Peyer's patch (tissue), 4 donors: ENCODE measurements at regions not wholly inside any gene's neighbourhood (a gene's known extent, or its start where the extent isn't known, plus 50 kb on each side); places are given as distances from the start of the nearest gene placed in this dataset.

Source experiments
- DNase-seq, 3 donors: peaks; one replicate each; pipeline ENCODE4 v3.0.0-alpha.2; 2017 to 2019
- H3K27ac ChIP-seq, 4 donors: fragments of 200-600 bp; sonication (generic); one replicate each; pipeline ENCODE4 v1.5.1; 2016 to 2019
- H3K27me3 ChIP-seq, 2 donors: fragments of 200-600 bp; sonication (generic); one replicate each; pipeline ENCODE4 v1.5.1; 2019
- H3K36me3 ChIP-seq, 3 donors: fragments of 200-600 bp; sonication (generic); one replicate each; pipeline ENCODE4 v1.5.1; 2016 to 2019
- H3K4me1 ChIP-seq, 4 donors: fragments of 200-600 bp; sonication (generic); one replicate each; pipeline ENCODE4 v1.5.1; 2016 to 2019
- H3K4me3 ChIP-seq, 4 donors: fragments of 200-600 bp; sonication (generic); 1 replicate in 3 of 4; 2 replicates in 1 of 4; pipeline ENCODE4 v1.5.1; 2016 to 2019; ENCODE audit warnings: mild to moderate bottlenecking in 1 of 4
- H3K9me3 ChIP-seq, 4 donors: fragments of 200-600 bp; sonication (generic); one replicate each; pipeline ENCODE4 v1.5.1; 2016 to 2019; ENCODE audit warnings: mild to moderate bottlenecking in 1 of 4
- CTCF ChIP-seq, 6 experiments: fragments of 450-650 bp in 4 of 6; fragments of 200-600 bp in 2 of 6; sonication (generic) in 1 of 6; IDR thresholded peaks; one replicate each; pipeline ENCODE4 v1.5.1; 2017 to 2019; ENCODE audit warnings: antibody characterized with exemption in 6 of 6, mild to moderate bottlenecking in 3 of 6, moderate library complexity in 1 of 6
- POLR2A ChIP-seq, 2 donors: fragments of 450-650 bp; IDR thresholded peaks; one replicate each; pipeline ENCODE4 v1.5.1; 2017; ENCODE audit warnings: antibody characterized with exemption in 2 of 2, mild to moderate bottlenecking in 2 of 2, moderate library complexity in 2 of 2

GRCh38 chr1:212553676-212554075, 54.9 kb upstream of the ATF3 start:
- Histone ChIP-seq H3K27me3 (no peaks in the 10 kb centered on the region), H3K36me3 (no peaks in the 10 kb centered on the region), H3K4me1 (no peaks in the 10 kb centered on the region), H3K9me3 (no peaks in the 10 kb centered on the region), H3K27ac (no peak overlapping the region), H3K4me3 (no peak overlapping the region)
- no peak for DNase-seq
- TF ChIP-seq POLR2A (IDR thresholded peaks at IDR 0.05) (no peak), CTCF (IDR thresholded peaks at IDR 0.05) (no peak)

DNA sequence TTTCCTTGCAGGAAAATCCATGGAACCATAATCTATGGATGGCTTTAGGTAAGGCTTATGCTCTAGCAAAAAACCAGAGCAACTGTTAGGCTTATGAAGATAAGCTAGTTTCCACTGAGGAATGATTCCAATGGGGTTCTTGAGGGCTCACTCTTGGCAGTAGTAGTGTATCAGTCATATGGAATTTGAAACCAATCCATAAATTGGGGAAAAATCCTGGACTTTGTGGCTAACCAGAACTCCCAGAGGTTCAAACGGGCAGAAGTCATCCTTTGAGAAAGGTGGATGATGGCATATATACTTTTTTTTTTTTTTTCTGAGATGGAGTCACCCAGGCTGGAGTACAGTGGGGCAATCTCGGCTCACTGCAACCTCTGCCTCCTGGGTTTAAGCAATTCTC, 54.2 kb upstream of the ATF3 start:
- DNase-seq = no peak

DNA sequence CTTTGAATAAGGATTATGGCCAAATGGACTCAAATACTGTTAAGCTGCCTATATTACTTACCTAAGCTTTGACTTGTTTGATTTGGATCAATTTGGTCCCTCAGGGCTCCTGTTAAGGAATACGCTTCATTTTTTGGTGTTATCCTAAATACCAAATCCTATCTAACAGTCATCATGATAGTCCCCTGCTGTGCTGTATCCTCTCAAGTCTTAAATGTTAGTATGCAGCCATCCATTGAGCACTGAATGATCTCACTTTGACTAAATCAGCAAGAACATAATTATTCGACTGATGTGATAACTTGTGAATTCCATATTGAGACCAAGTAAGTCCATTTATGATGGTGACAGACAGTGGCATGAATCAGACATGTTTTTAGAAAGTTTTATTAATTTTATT, 53.1 kb upstream of the ATF3 start:
- Histone ChIP-seq H3K4me1 (peaks cover 0 to 4% (median 0%) of the 10 kb centered on the region in 4 donors), H3K36me3 (no peaks in the 10 kb centered on the region), H3K4me3 (no peak overlapping the region), H3K9me3 (no peaks in the 10 kb centered on the region), H3K27me3 (no peaks in the 10 kb centered on the region), H3K27ac (no peak overlapping the region)
- TF ChIP-seq POLR2A (IDR thresholded peaks at IDR 0.05) = no peak
- TF ChIP-seq CTCF (IDR thresholded peaks at IDR 0.05) = no peak
- DNase-seq = no peak

More for the DNA sequence above, 54.2 kb upstream of the ATF3 start:
- no peak overlapping the region for H3K4me3 ChIP-seq
- H3K27ac ChIP-seq = no peak overlapping the region
- no peaks in the 10 kb centered on the region for H3K27me3 ChIP-seq
- no peaks in the 10 kb centered on the region for H3K36me3 ChIP-seq
- TF ChIP-seq POLR2A (IDR thresholded peaks at IDR 0.05) (no peak), CTCF (IDR thresholded peaks at IDR 0.05) (no peak)
- H3K4me1 ChIP-seq = peaks cover 0 to 4% (median 0%) of the 10 kb centered on the region in 4 donors
- no peaks in the 10 kb centered on the region for H3K9me3 ChIP-seq

DNA sequence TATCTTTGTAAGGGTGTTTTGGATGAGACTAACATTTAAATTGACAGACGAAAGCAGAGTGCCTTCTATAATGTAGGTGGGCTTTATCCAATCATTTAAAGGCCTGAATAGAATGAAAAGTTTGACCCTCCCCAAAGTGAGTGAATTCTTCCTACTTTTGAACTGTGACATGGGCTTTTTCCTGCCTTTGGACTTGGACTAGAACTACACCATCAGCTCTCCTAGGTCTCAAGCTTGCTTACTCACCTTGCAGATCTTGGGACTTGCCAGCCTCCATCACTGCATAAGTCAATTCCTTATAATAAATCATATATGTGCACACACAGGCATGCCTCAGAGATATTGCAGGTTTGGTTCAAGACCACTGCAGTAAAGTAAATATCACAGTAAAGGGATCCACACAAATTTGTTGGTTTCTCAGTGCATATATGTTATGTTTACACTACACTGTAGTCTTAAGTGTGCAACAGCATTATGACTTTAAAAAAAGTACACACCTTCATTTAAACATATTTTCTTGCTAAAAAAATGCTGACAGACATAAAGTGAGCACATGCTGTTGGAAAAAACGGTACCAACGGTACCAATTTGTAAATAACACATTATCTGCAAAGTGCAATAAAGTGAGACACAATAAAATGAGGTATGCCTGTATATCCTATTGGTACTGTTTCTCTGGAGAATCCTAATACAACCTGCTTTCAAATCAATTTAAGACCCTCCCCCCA, 51.6 kb upstream of the ATF3 start:
- Histone ChIP-seq H3K4me1 (peaks cover 0 to 4% (median 0%) of the 10 kb centered on the region in 4 donors), H3K4me3 (no peak overlapping the region), H3K27ac (no peak overlapping the region), H3K36me3 (no peaks in the 10 kb centered on the region), H3K9me3 (no peaks in the 10 kb centered on the region), H3K27me3 (no peaks in the 10 kb centered on the region)
- TF ChIP-seq POLR2A (IDR thresholded peaks at IDR 0.05) = no peak
- TF ChIP-seq CTCF (IDR thresholded peaks at IDR 0.05) = no peak
- DNase-seq = no peak

DNA sequence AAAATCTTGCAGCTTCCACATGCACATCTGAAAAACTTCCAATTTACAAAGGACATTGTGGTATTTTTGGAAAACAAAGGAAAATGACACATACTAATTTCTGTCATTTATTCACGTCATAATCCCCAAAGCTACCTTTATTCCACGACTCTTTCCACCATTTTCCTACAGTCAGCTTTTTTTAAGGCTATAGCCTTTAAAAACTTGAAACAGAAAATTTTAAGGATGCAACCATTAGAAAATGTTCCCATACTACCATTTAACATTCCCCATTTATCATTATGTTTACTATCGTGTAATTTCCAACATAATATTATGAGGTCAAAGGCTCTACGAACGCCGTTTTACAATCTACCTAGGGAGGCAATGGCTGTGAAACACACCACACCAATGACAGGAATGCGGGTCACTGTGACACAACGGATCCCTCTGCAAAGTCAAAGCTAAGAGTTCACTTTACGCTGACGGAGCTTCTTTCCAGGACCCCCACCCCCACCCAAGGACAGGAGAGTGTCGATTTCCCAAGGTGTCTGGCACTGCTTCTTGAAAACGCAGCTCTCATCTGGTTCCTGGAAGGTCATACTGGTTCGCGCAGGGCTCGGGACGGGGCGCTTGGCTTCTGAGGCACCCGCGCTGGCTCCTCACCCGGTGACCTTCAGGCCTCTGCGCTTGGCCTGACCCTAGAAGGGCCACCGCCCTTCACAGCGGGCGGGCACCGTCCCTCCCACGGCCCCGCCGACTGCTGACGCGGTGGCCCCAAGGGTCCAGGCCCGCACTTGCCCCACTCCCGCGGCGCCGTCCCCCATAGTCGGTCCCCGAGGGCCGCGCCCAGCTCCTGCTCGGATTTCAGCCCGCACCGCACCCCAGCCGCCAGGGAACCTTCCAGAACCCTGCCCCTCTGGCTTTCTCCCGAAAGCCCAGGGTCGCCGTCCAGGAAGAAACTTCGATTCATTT, 50.5 kb upstream of the ATF3 start:
- H3K36me3 ChIP-seq = no peaks in the 10 kb centered on the region
- peak; percentile 46 to 85 (median 77) for DNase-seq
- TF ChIP-seq POLR2A (IDR thresholded peaks at IDR 0.05) (peak; percentile 21 to 54), CTCF (IDR thresholded peaks at IDR 0.05) (no peak)
- H3K4me3 ChIP-seq = peak overlapping the region; percentile 68 to 85 (median 75)
- H3K27me3 ChIP-seq = no peaks in the 10 kb centered on the region
- no peaks in the 10 kb centered on the region for H3K9me3 ChIP-seq
- peak overlapping the region; percentile 89 to 95 (median 91) for H3K27ac ChIP-seq
- H3K4me1 ChIP-seq = peaks cover 0 to 4% (median 0%) of the 10 kb centered on the region in 4 donors
